ENCODE measurements at regions not wholly inside any gene's neighbourhood (a gene's known extent, or its start where the extent isn't known, plus 50 kb on each side); places are given as distances from the start of the nearest gene placed in this dataset.

- no peak overlapping the region for H3K4me3 ChIP-seq
- no peaks in the 10 kb centered on the region for H3K9me3 ChIP-seq (replicated peaks)
- no peak overlapping the region for H3K27ac ChIP-seq
- no peaks in the 10 kb centered on the region for H3K4me1 ChIP-seq
- no peaks in the 10 kb centered on the region for H3K36me3 ChIP-seq
- H3K27me3 ChIP-seq = no peaks in the 10 kb centered on the region
- DNase-seq = no peak
These were observed 160.8 kb downstream of the LPIN1 start for GRCh38 chr2:11907190-11907589.

GRCh38 chr2:11910971-11911370, 164.5 kb downstream of the LPIN1 start:
- no peak overlapping the region for H3K4me3 ChIP-seq
- no peaks in the 10 kb centered on the region for H3K36me3 ChIP-seq
- H3K27me3 ChIP-seq = no peaks in the 10 kb centered on the region
- no peak overlapping the region for H3K27ac ChIP-seq
- no peaks in the 10 kb centered on the region for H3K9me3 ChIP-seq (replicated peaks)
- DNase-seq = no peak
- H3K4me1 ChIP-seq = peaks cover 9% of the 10 kb centered on the region; the same call in 1 of the 2 replicates

GRCh38 chr2:11912980-11913379, 166.5 kb downstream of the LPIN1 start:
- H3K4me1 ChIP-seq = peaks cover 9% of the 10 kb centered on the region; the same call in 1 of the 2 replicates
- DNase-seq = no peak
- no peaks in the 10 kb centered on the region for H3K27me3 ChIP-seq
- no peak overlapping the region for H3K4me3 ChIP-seq
- no peak overlapping the region for H3K27ac ChIP-seq
- H3K36me3 ChIP-seq = no peaks in the 10 kb centered on the region
- no peaks in the 10 kb centered on the region for H3K9me3 ChIP-seq (replicated peaks)

- peak; percentile 83 to 85 for DNase-seq
- Histone ChIP-seq H3K4me1 (peaks cover 9% of the 10 kb centered on the region; the same call in 1 of the 2 replicates), H3K27me3 (no peaks in the 10 kb centered on the region), H3K4me3 (no peak overlapping the region), H3K36me3 (no peaks in the 10 kb centered on the region), H3K9me3 (replicated peaks) (no peaks in the 10 kb centered on the region), H3K27ac (0 out of 2 replicates have a peak overlapping the region, but pooled peaks have one; percentile 1)
These were observed 168.0 kb downstream of the LPIN1 start for GRCh38 chr2:11914455-11914854.

GRCh38 chr2:11915650-11916049, 169.2 kb downstream of the LPIN1 start:
- DNase-seq = no peak
- no peak overlapping the region for H3K27ac ChIP-seq
- H3K4me3 ChIP-seq = no peak overlapping the region
- H3K4me1 ChIP-seq = peaks cover 9% of the 10 kb centered on the region; the same call in 1 of the 2 replicates
- no peaks in the 10 kb centered on the region for H3K27me3 ChIP-seq
- no peaks in the 10 kb centered on the region for H3K9me3 ChIP-seq (replicated peaks)
- no peaks in the 10 kb centered on the region for H3K36me3 ChIP-seq

- Histone ChIP-seq H3K4me3 (no peak overlapping the region), H3K9me3 (replicated peaks) (no peaks in the 10 kb centered on the region), H3K27me3 (no peaks in the 10 kb centered on the region), H3K27ac (no peak overlapping the region), H3K36me3 (no peaks in the 10 kb centered on the region), H3K4me1 (peaks cover 1% of the 10 kb centered on the region; the same call in 1 of the 2 replicates)
- no peak for DNase-seq
These were observed 173.5 kb downstream of the LPIN1 start for GRCh38 chr2:11919953-11920352.

- Histone ChIP-seq H3K4me3 (no peak overlapping the region), H3K9me3 (replicated peaks) (no peaks in the 10 kb centered on the region), H3K36me3 (no peaks in the 10 kb centered on the region), H3K27me3 (no peaks in the 10 kb centered on the region), H3K4me1 (no peaks in the 10 kb centered on the region), H3K27ac (no peak overlapping the region)
- DNase-seq = no peak
These were observed 174.7 kb downstream of the LPIN1 start for GRCh38 chr2:11920993-11921583.

- Histone ChIP-seq H3K27me3 (no peaks in the 10 kb centered on the region), H3K4me1 (no peaks in the 10 kb centered on the region), H3K4me3 (no peak overlapping the region), H3K36me3 (no peaks in the 10 kb centered on the region), H3K9me3 (replicated peaks) (no peaks in the 10 kb centered on the region), H3K27ac (no peak overlapping the region)
- no peak for DNase-seq
These were observed 175.9 kb downstream of the LPIN1 start for GRCh38 chr2:11922294-11922693.

- no peaks in the 10 kb centered on the region for H3K36me3 ChIP-seq
These were observed 177.5 kb downstream of the LPIN1 start for GRCh38 chr2:11923935-11924334.

GRCh38 chr2:11925295-11926066, 179.0 kb downstream of the LPIN1 start:
- Histone ChIP-seq H3K4me1 (no peaks in the 10 kb centered on the region), H3K27ac (no peak overlapping the region), H3K9me3 (replicated peaks) (no peaks in the 10 kb centered on the region), H3K36me3 (no peaks in the 10 kb centered on the region), H3K4me3 (no peak overlapping the region), H3K27me3 (no peaks in the 10 kb centered on the region)
- no peak for DNase-seq

More at GRCh38 chr2:11923935-11924334, 177.5 kb downstream of the LPIN1 start:
- no peak for DNase-seq
- Histone ChIP-seq H3K4me1 (no peaks in the 10 kb centered on the region), H3K27me3 (no peaks in the 10 kb centered on the region), H3K4me3 (no peak overlapping the region), H3K9me3 (replicated peaks) (no peaks in the 10 kb centered on the region), H3K27ac (no peak overlapping the region)

- H3K27me3 ChIP-seq = no peaks in the 10 kb centered on the region
- H3K27ac ChIP-seq = no peak overlapping the region
- no peak overlapping the region for H3K4me3 ChIP-seq
- H3K36me3 ChIP-seq = no peaks in the 10 kb centered on the region
- H3K4me1 ChIP-seq = no peaks in the 10 kb centered on the region
- DNase-seq = no peak
- H3K9me3 ChIP-seq (replicated peaks) = no peaks in the 10 kb centered on the region
These were observed 183.9 kb downstream of the LPIN1 start for GRCh38 chr2:11930211-11930761.

GRCh38 chr2:11932048-11932512, 185.6 kb downstream of the LPIN1 start:
- no peak overlapping the region for H3K4me3 ChIP-seq
- no peaks in the 10 kb centered on the region for H3K4me1 ChIP-seq
- no peaks in the 10 kb centered on the region for H3K36me3 ChIP-seq
- H3K27ac ChIP-seq = no peak overlapping the region
- DNase-seq = peak in 1 of 2 experiments; percentile 9
- no peaks in the 10 kb centered on the region for H3K27me3 ChIP-seq
- no peaks in the 10 kb centered on the region for H3K9me3 ChIP-seq (replicated peaks)

GRCh38 chr2:11932962-11933361, 186.5 kb downstream of the LPIN1 start:
- no peaks in the 10 kb centered on the region for H3K9me3 ChIP-seq (replicated peaks)
- no peaks in the 10 kb centered on the region for H3K27me3 ChIP-seq
- no peak overlapping the region for H3K27ac ChIP-seq
- no peak for DNase-seq
- no peaks in the 10 kb centered on the region for H3K4me1 ChIP-seq
- H3K36me3 ChIP-seq = no peaks in the 10 kb centered on the region
- H3K4me3 ChIP-seq = no peak overlapping the region

- no peaks in the 10 kb centered on the region for H3K4me1 ChIP-seq
- no peaks in the 10 kb centered on the region for H3K27me3 ChIP-seq
- no peaks in the 10 kb centered on the region for H3K36me3 ChIP-seq
- no peak overlapping the region for H3K4me3 ChIP-seq
- H3K27ac ChIP-seq = no peak overlapping the region
- no peaks in the 10 kb centered on the region for H3K9me3 ChIP-seq (replicated peaks)
- DNase-seq = no peak
These were observed 187.4 kb downstream of the LPIN1 start for GRCh38 chr2:11933854-11934253.

GRCh38 chr2:11936761-11937160, 190.3 kb downstream of the LPIN1 start:
- no peak for DNase-seq
- no peaks in the 10 kb centered on the region for H3K36me3 ChIP-seq
- H3K27ac ChIP-seq = no peak overlapping the region
- H3K9me3 ChIP-seq (replicated peaks) = no peaks in the 10 kb centered on the region
- H3K4me1 ChIP-seq = no peaks in the 10 kb centered on the region
- H3K4me3 ChIP-seq = no peak overlapping the region
- no peaks in the 10 kb centered on the region for H3K27me3 ChIP-seq

All from SJCRH30 (cell line).